ENCODE measurements at regions not wholly inside any gene's neighbourhood (a gene's known extent, or its start where the extent isn't known, plus 50 kb on each side); places are given as distances from the start of the nearest gene placed in this dataset.
A peak's percentile ranks its signal among the peaks of the same experiment; 100 is the strongest.

DNA sequence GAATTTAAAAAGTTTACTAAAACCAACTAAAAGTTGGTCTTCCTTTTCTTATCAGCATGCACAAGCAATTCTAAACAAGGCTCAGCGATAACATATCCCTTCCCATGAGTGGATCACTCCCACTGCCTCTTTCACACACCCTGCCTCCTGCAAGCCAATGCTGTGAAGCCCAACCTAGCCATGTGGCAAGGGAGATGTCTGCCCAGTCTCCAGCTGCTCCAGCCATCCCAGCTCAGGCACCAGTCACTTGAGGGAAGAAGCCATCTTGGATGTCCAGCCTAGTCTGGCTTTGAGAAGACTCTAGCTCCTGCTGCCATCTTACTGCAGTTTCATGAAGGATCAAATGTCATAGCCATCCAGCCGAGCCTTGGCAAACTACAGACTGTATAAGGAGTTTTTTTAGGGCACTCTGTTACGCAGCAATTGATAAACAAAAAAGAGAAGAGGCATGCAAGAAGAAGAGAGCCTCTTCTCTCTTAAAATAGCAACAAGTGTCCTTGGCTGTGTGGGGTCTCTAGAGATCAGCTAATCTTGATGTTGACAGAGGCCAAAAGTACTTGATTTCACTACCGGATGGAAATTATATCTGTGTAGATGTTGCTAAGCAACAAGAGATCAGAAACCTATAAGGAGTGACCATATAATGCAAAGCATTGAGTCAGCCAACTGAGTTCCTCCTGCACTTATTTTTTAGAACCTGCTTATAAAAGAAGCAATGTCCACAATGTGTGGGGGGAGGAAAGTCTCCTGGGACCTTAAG, 108.9 kb downstream of the PTCSC3 start:
- Histone ChIP-seq H3K4me1 (peaks cover 0 to 4% (median 0%) of the 10 kb centered on the region in 12 donors), H3K4me3 (no peak overlapping the region), H3K9me3 (no peaks in the 10 kb centered on the region), H3K36me3 (no peaks in the 10 kb centered on the region), H3K27me3 (peaks cover 0 to 30% (median 2%) of the 10 kb centered on the region in 9 donors), H3K27ac (no peak overlapping the region)
- intact Hi-C loops (cut with DNase I), result loop anchor here in 1 of 10 donors (10.0 kb wide), 2 partner anchors 193 to 307 kb away; no protein-coding TSS in a partner anchor
- ATAC-seq (peak in 1 of 4 donors; percentile 20), DNase-seq (peak in 1 of 5 donors; percentile 13)
- TF ChIP-seq POLR2A (IDR thresholded peaks at IDR 0.05) (no peak), CTCF (IDR thresholded peaks at IDR 0.05) (no peak)
- WGBS, 4 donors, result 32 to 63% (median 45%) methylated on average over 4 of the region's 4 CpGs

GRCh38 chr14:36066636-36067035, 109.9 kb downstream of the PTCSC3 start:
- DNase-seq, result no peak
- Histone ChIP-seq H3K4me1 (peaks cover 0 to 4% (median 0%) of the 10 kb centered on the region in 12 donors), H3K9me3 (no peaks in the 10 kb centered on the region), H3K4me3 (no peak overlapping the region), H3K27me3 (peaks cover 0 to 22% (median 0%) of the 10 kb centered on the region in 9 donors), H3K27ac (no peak overlapping the region), H3K36me3 (no peaks in the 10 kb centered on the region)
- intact Hi-C loops (cut with DNase I), result loop anchor here in 1 of 10 donors (10.0 kb wide), 2 partner anchors 192 to 308 kb away; no protein-coding TSS in a partner anchor
- TF ChIP-seq CTCF (IDR thresholded peaks at IDR 0.05) (no peak), POLR2A (IDR thresholded peaks at IDR 0.05) (no peak)
- WGBS, 4 donors, result 75 to 87% (median 82%) methylated on average over 4 of the region's 4 CpGs
- ATAC-seq, result no peak

DNA sequence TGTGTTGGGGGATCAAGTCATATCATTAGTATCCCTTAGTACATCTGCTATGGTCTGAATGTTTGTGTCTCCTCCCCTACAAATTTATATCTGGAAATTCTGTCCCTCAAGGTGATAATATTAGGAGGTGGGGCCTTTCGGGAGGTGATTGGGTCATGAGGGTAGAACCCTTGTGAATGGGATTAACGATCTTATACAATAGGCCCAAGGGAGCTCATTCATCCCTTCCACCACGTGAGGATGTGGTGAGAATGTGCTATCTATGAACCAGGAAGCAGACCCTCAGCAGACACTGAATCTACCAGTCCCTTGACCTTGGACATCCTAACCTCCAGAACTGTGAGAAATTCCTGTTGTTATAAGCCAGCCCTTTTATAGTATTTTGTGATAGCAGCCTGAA, 110.7 kb downstream of the PTCSC3 start:
- H3K9me3 ChIP-seq, result no peaks in the 10 kb centered on the region
- H3K27me3 ChIP-seq, result peaks cover 0 to 16% (median 0%) of the 10 kb centered on the region in 9 donors
- intact Hi-C loops (cut with DNase I), result loop anchor here in 1 of 10 donors (10.0 kb wide), 2 partner anchors 191 to 309 kb away; no protein-coding TSS in a partner anchor
- no peak overlapping the region for H3K27ac ChIP-seq
- no peaks in the 10 kb centered on the region for H3K36me3 ChIP-seq
- TF ChIP-seq POLR2A (IDR thresholded peaks at IDR 0.05) (no peak), CTCF (IDR thresholded peaks at IDR 0.05) (no peak)
- ATAC-seq, result no peak
- DNase-seq, result no peak
- H3K4me3 ChIP-seq, result no peak overlapping the region
- WGBS, 4 donors, result 51 to 66% (median 60%) methylated on average over 3 of the region's 3 CpGs
- peaks cover 0 to 4% (median 0%) of the 10 kb centered on the region in 12 donors for H3K4me1 ChIP-seq

DNA sequence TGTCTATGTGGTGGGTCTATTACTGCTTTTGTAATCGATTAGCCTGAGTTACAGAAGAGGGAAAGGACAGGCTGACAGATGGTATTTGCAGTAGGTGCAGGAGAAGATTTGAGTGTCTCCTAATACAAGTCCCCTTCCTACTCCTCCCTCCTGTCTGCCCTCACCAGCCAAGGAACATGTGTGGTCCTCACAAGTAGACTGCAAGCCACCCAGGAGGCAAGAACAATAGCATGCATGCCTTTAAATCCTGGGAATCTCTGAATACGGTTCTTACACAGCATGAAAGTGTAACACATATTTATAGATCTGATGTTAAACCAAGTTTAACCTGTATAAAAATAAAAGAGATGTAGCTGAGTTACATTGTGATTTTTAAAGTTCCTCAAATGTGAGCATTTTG, 117.0 kb downstream of the PTCSC3 start:
- no peaks in the 10 kb centered on the region for H3K36me3 ChIP-seq
- ATAC-seq (no peak), DNase-seq (no peak)
- intact Hi-C loops (cut with DNase I), result no loop called here
- no peak overlapping the region for H3K27ac ChIP-seq
- WGBS, 4 donors, result 55 to 73% (median 63%) methylated on average over 2 of the region's 2 CpGs
- H3K27me3 ChIP-seq, result peaks cover 0 to 8% (median 0%) of the 10 kb centered on the region in 9 donors
- H3K4me3 ChIP-seq, result no peak overlapping the region
- TF ChIP-seq CTCF (IDR thresholded peaks at IDR 0.05) (no peak), POLR2A (IDR thresholded peaks at IDR 0.05) (no peak)
- no peaks in the 10 kb centered on the region for H3K9me3 ChIP-seq
- no peaks in the 10 kb centered on the region for H3K4me1 ChIP-seq

Measured in heart left ventricle (tissue), 16 donors.